IMR-90 (cell line): ENCODE measurements at regions not wholly inside any gene's neighbourhood (a gene's known extent, or its start where the extent isn't known, plus 50 kb on each side); places are given as distances from the start of the nearest gene placed in this dataset.

Source experiments
- ATAC-seq: fragments of 200-7000 bp; cut with Tn5 transposase; 2 replicates; pipeline ENCODE4 v1.9.1; 2020; ENCODE audit warnings: low read depth, mild to moderate bottlenecking, moderate library complexity
- BruUV-seq: library from RNA; stranded (reverse); fragments of 400-500 nt; replicated peaks from 2 replicates; lab custom pipeline; 2021; lab: Mats Ljungman, UMichigan
- CTCF ChIA-PET: fragments of 300-600 bp; formaldehyde crosslinking; extraction: SDS; loops from one replicate; lab custom pipeline; 2021; ENCODE audit warnings: antibody characterized with exemption; lab: Yijun Ruan, JAX
- POLR2A ChIA-PET: fragments of 300-600 bp; sonication (Branson Sonifier 250); formaldehyde crosslinking; loops from one replicate; lab custom pipeline; 2022; ENCODE audit warnings: antibody characterized with exemption; ENCODE audit not compliant: unreplicated experiment; lab: Charles Lee
- DNase-seq: peaks from one replicate; pipeline ENCODE4 v3.0.0; 2013
- H2AFZ ChIP-seq: replicated peaks from 2 replicates; pipeline ENCODE3; 2013; ENCODE audit warnings: low read length, mild to moderate bottlenecking; ENCODE audit not compliant: poor library complexity
- H2AK5ac ChIP-seq: 2 replicates; pipeline ENCODE4 v1.6.1; 2013; ENCODE audit warnings: low read depth, low read length, inconsistent platforms
- H2AK9ac ChIP-seq: replicated peaks from 2 replicates; pipeline ENCODE3; 2013; ENCODE audit warnings: mild to moderate bottlenecking, low read depth, low read length, moderate library complexity; ENCODE audit not compliant: poor library complexity
- H2BK120ac ChIP-seq: 2 replicates; pipeline ENCODE4 v1.6.1; 2013; ENCODE audit warnings: low read depth, low read length, inconsistent platforms
- H2BK15ac ChIP-seq: 3 replicates; pipeline ENCODE4 v1.6.1; 2013; ENCODE audit warnings: low read depth, low read length, inconsistent platforms
- H2BK20ac ChIP-seq: 2 replicates; pipeline ENCODE4 v1.6.1; 2013; ENCODE audit warnings: low read depth, mild to moderate bottlenecking, inconsistent platforms, low read length, moderate library complexity
- H2BK5ac ChIP-seq: 2 replicates; pipeline ENCODE4 v1.6.1; 2013; ENCODE audit warnings: mild to moderate bottlenecking, low read depth, low read length, inconsistent platforms; ENCODE audit not compliant: poor library complexity, severe bottlenecking
- H3K14ac ChIP-seq: replicated peaks from 2 replicates; pipeline ENCODE4 v1.6.1; 2013; ENCODE audit warnings: low read depth, low read length, inconsistent platforms
- H3K18ac ChIP-seq: 2 replicates; pipeline ENCODE4 v1.6.1; 2013; ENCODE audit warnings: low read depth, low read length, control low read depth
- H3K23ac ChIP-seq: 2 replicates; pipeline ENCODE4 v1.6.1; 2013; ENCODE audit warnings: low read depth, low read length, inconsistent platforms
- H3K27ac ChIP-seq: 2 replicates; pipeline ENCODE4 v1.5.1; 2013; ENCODE audit warnings: mild to moderate bottlenecking, control low read depth, low read length; ENCODE audit not compliant: insufficient read depth
- H3K27me3 ChIP-seq: 2 replicates; pipeline ENCODE4 v1.6.1; 2013; ENCODE audit warnings: low read length; ENCODE audit not compliant: control insufficient read depth, insufficient read depth
- H3K36me3 ChIP-seq: 2 replicates; pipeline ENCODE4 v1.6.1; 2013; ENCODE audit warnings: low read length, mixed read lengths; ENCODE audit not compliant: control insufficient read depth, insufficient read depth
- H3K4ac ChIP-seq: 2 replicates; pipeline ENCODE4 v1.6.1; 2013; ENCODE audit warnings: low read depth, low read length, inconsistent platforms
- H3K4me1 ChIP-seq: 2 replicates; pipeline ENCODE4 v1.6.1; 2013; ENCODE audit warnings: low read length, mixed read lengths; ENCODE audit not compliant: control insufficient read depth, insufficient read depth
- H3K4me2 ChIP-seq: 2 replicates; pipeline ENCODE4 v1.6.1; 2013; ENCODE audit warnings: low read depth, mild to moderate bottlenecking, control low read depth, low read length, moderate library complexity
- H3K4me3 ChIP-seq: 2 replicates; pipeline ENCODE4 v1.5.1; 2013; ENCODE audit warnings: low read depth, mild to moderate bottlenecking, control low read depth, low read length, moderate library complexity; ENCODE audit not compliant: insufficient read depth
- H3K56ac ChIP-seq: 2 replicates; pipeline ENCODE4 v1.6.1; 2013; ENCODE audit warnings: low read length, inconsistent platforms; ENCODE audit not compliant: insufficient read depth; ENCODE audit errors: extremely low read depth
- H3K79me1 ChIP-seq, 2 experiments: 2 replicates each; pipeline ENCODE4 v1.6.1; 2013; ENCODE audit warnings: low read length in 2 of 2, inconsistent platforms in 1 of 2, low read depth in 1 of 2
- H3K9ac ChIP-seq: 2 replicates; pipeline ENCODE4 v1.6.1; 2013; ENCODE audit warnings: low read depth, low read length, control low read depth
- H3K9me1 ChIP-seq: 2 replicates; pipeline ENCODE4 v1.6.1; 2013; ENCODE audit warnings: low read length, inconsistent platforms; ENCODE audit not compliant: insufficient read depth
- H3K9me3 ChIP-seq: 2 replicates; pipeline ENCODE4 v1.6.1; 2013; ENCODE audit warnings: low read length; ENCODE audit not compliant: control insufficient read depth, insufficient read depth
- H4K20me1 ChIP-seq: 2 replicates; pipeline ENCODE4 v1.6.1; 2013; ENCODE audit warnings: low read length, inconsistent platforms; ENCODE audit not compliant: insufficient read depth
- H4K5ac ChIP-seq: 2 replicates; pipeline ENCODE4 v1.6.1; 2013; ENCODE audit warnings: mild to moderate bottlenecking, low read depth, low read length, control low read depth
- H4K8ac ChIP-seq, 2 experiments: 2 replicates each; pipeline ENCODE4 v1.6.1; 2013; ENCODE audit warnings: low read depth in 2 of 2, low read length in 2 of 2, control low read depth in 1 of 2, inconsistent platforms in 1 of 2
- H4K91ac ChIP-seq: 2 replicates; pipeline ENCODE4 v1.6.1; 2013; ENCODE audit warnings: low read depth, low read length, inconsistent platforms; ENCODE audit not compliant: insufficient read depth
- BHLHE40 ChIP-seq: fragments of 150-350 bp; IDR thresholded peaks from 2 replicates; pipeline ENCODE4 v1.6.1; 2016; ENCODE audit warnings: mild to moderate bottlenecking, low read depth, low read length
- CEBPB ChIP-seq: IDR thresholded peaks from 2 replicates; pipeline ENCODE4 v1.6.1; 2012; ENCODE audit warnings: low read depth, low read length, improper control_type of control experiment
- CTCF ChIP-seq: conservative IDR thresholded peaks from 2 replicates; pipeline ENCODE4 v1.5.1; 2012; ENCODE audit warnings: mild to moderate bottlenecking, low read depth, low read length, improper control_type of control experiment
- FOS ChIP-seq: fragments of 150-350 bp; IDR thresholded peaks from 2 replicates; pipeline ENCODE4 v1.6.1; 2016; ENCODE audit warnings: low read depth, low read length
- MAFK ChIP-seq: IDR thresholded peaks from 2 replicates; pipeline ENCODE4 v1.6.1; 2012; ENCODE audit warnings: low read depth, low read length, improper control_type of control experiment
- MAZ ChIP-seq: IDR thresholded peaks from 2 replicates; pipeline ENCODE4 v1.6.1; 2012; ENCODE audit warnings: low read depth, mild to moderate bottlenecking, low read length, improper control_type of control experiment, moderate library complexity, borderline replicate concordance
- MXI1 ChIP-seq: IDR thresholded peaks from 2 replicates; pipeline ENCODE4 v1.6.1; 2012; ENCODE audit warnings: low read depth, mild to moderate bottlenecking, low read length, moderate library complexity, borderline replicate concordance
- NFE2L2 ChIP-seq: fragments of 150-350 bp; IDR thresholded peaks from 2 replicates; pipeline ENCODE4 v1.6.1; 2016; ENCODE audit warnings: low read depth, mild to moderate bottlenecking, low read length
- POLR2A ChIP-seq: IDR thresholded peaks from 2 replicates; pipeline ENCODE4 v1.6.1; 2012; ENCODE audit warnings: mild to moderate bottlenecking, low read depth, low read length
- RAD21 ChIP-seq: IDR thresholded peaks from 2 replicates; pipeline ENCODE4 v1.6.1; 2012; ENCODE audit warnings: low read length, improper control_type of control experiment
- RFX5 ChIP-seq: IDR thresholded peaks from 2 replicates; pipeline ENCODE4 v1.8.0; 2012; ENCODE audit warnings: low read depth, mild to moderate bottlenecking, low read length, moderate library complexity
- SMC3 ChIP-seq: fragments of 150-350 bp; IDR thresholded peaks from 2 replicates; pipeline ENCODE4 v1.6.1; 2016; ENCODE audit warnings: low read depth, mild to moderate bottlenecking, antibody characterized with exemption, low read length, moderate library complexity
- dilution Hi-C: fragments of 300-500 bp; cut with HindIII; formaldehyde crosslinking; loops from one replicate; pipeline ENCODE4 v1.14.3; 2018; ENCODE audit warnings: low sequenced_read_pairs; ENCODE audit not compliant: unreplicated experiment
- in situ Hi-C: fragments of 300-500 bp; cut with MboI; formaldehyde crosslinking; loops from 3 replicates; pipeline ENCODE4 v1.14.3; 2019; ENCODE audit warnings: low sequenced_read_pairs, inconsistent platforms, mixed read lengths
- intact Hi-C: fragments of 100-400 bp; cut with micrococcal nuclease; formaldehyde crosslinking; loops from 2 replicates; pipeline ENCODE4 v1.10.0; 2022
- TF ChIP-seq, protein P1 (sequence below): fragments of 150-350 bp; IDR thresholded peaks from 2 replicates; pipeline ENCODE4 v1.6.1; 2017; ENCODE audit warnings: mild to moderate bottlenecking, antibody characterized with exemption, low read length, low read depth

- no peaks in the 10 kb centered on the region for H3K9me1 ChIP-seq
- ChIA-PET CTCF (no interaction called here), POLR2A (no interaction called here)
- H3K4me3 ChIP-seq = no peak overlapping the region
- TF ChIP-seq MAZ (no peak), RFX5 (no peak), CTCF (no peak), FOS (no peak), POLR2A (no peak), RAD21 (no peak), BHLHE40 (no peak), CEBPB (no peak), SMC3 (no peak), MAFK (no peak), MXI1 (no peak), NFE2L2 (no peak)
- TF ChIP-seq, protein P1, sequence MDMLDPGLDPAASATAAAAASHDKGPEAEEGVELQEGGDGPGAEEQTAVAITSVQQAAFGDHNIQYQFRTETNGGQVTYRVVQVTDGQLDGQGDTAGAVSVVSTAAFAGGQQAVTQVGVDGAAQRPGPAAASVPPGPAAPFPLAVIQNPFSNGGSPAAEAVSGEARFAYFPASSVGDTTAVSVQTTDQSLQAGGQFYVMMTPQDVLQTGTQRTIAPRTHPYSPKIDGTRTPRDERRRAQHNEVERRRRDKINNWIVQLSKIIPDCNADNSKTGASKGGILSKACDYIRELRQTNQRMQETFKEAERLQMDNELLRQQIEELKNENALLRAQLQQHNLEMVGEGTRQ = no peak
- H3K79me1 ChIP-seq = no peaks in the 10 kb centered on the region
- H3K36me3 ChIP-seq = no peaks in the 10 kb centered on the region
- H4K20me1 ChIP-seq = no peaks in the 10 kb centered on the region
- H2BK15ac ChIP-seq = no peak overlapping the region
- H3K23ac ChIP-seq = no peak overlapping the region
- no peak overlapping the region for H2BK5ac ChIP-seq
- no peaks in the 10 kb centered on the region for H3K27me3 ChIP-seq
- H2BK20ac ChIP-seq = no peak overlapping the region
- dilution Hi-C loops = no loop called here
- no peak for ATAC-seq
- H4K8ac ChIP-seq = no peak overlapping the region
- no peak overlapping the region for H3K9ac ChIP-seq
- no peak overlapping the region for H2AK9ac ChIP-seq
- H3K27ac ChIP-seq = no peak overlapping the region
- in situ Hi-C loops = no loop called here
- no peak overlapping the region for H3K18ac ChIP-seq
- no peak overlapping the region for H3K14ac ChIP-seq
- no peak overlapping the region for H4K91ac ChIP-seq
- no peak overlapping the region for H3K4me2 ChIP-seq
- peaks cover 6% of the 10 kb centered on the region for H3K9me3 ChIP-seq
- H3K4ac ChIP-seq = no peak overlapping the region
- intact Hi-C loops = no loop called here
- no peak overlapping the region for H3K56ac ChIP-seq
- no peak overlapping the region for H2AK5ac ChIP-seq
- H3K4me1 ChIP-seq = no peaks in the 10 kb centered on the region
- no peak overlapping the region for H2AFZ ChIP-seq
- DNase-seq = no peak
- H4K5ac ChIP-seq = no peak overlapping the region
- H2BK120ac ChIP-seq = no peak overlapping the region
- BruUV-seq = no TSS peak
Observed at GRCh38 chr7:97269741-97270140, 152.2 kb downstream of the SDHAF3 start.
